H1 (cell line): ENCODE measurements at regions not wholly inside any gene's neighbourhood (a gene's known extent, or its start where the extent isn't known, plus 50 kb on each side); places are given as distances from the start of the nearest gene placed in this dataset.

ENCODE experiments used
- CTCF ChIA-PET: fragments of 300-600 bp; sonication (Branson Sonifier 250); formaldehyde crosslinking; loops from one replicate; lab custom pipeline; 2021; ENCODE audit not compliant: partially characterized antibody; lab: Charles Lee
- POLR2A ChIA-PET: fragments of 300-600 bp; sonication (Branson Sonifier 250); formaldehyde crosslinking; loops from one replicate; lab custom pipeline; 2021; ENCODE audit warnings: inconsistent platforms; ENCODE audit not compliant: partially characterized antibody; lab: Charles Lee
- DNase-seq, 2 experiments: peaks; one replicate each; pipeline versions ENCODE4 v3.0.0 to v3.0.0-alpha.2; 2010 to 2022; ENCODE audit warnings: low spot score in 2 of 2, low read depth in 1 of 2, mixed read lengths in 1 of 2
- FAIRE-seq: peaks from 2 replicates; lab custom pipeline; 2011; peaks lifted over from hg19 to GRCh38; lab: Jason Lieb, UNC
- H2AFZ ChIP-seq: 2 replicates; pipeline ENCODE4 v1.8.1; 2012; ENCODE audit warnings: low read length, inconsistent platforms
- H2AK5ac ChIP-seq: 2 replicates; pipeline ENCODE4 v1.6.1; 2013; ENCODE audit warnings: low read depth, low read length
- H2BK120ac ChIP-seq: replicated peaks from 2 replicates; pipeline ENCODE3; 2013; ENCODE audit warnings: low read depth, low read length, inconsistent platforms
- H2BK12ac ChIP-seq: 2 replicates; pipeline ENCODE4 v1.6.1; 2013; ENCODE audit warnings: low read depth, low read length
- H2BK15ac ChIP-seq: 2 replicates; pipeline ENCODE4 v1.6.1; 2013; ENCODE audit warnings: low read length
- H2BK20ac ChIP-seq: 2 replicates; pipeline ENCODE4 v1.6.1; 2013; ENCODE audit warnings: low read length
- H2BK5ac ChIP-seq: 2 replicates; pipeline ENCODE4 v1.6.1; 2013; ENCODE audit warnings: low read depth, low read length
- H3K14ac ChIP-seq: 2 replicates; pipeline ENCODE4 v1.6.1; 2013; ENCODE audit warnings: inconsistent platforms; ENCODE audit not compliant: insufficient read length
- H3K18ac ChIP-seq: 2 replicates; pipeline ENCODE4 v1.6.1; 2013; ENCODE audit warnings: low read length; ENCODE audit errors: extremely low read depth
- H3K23ac ChIP-seq: 2 replicates; pipeline ENCODE4 v1.6.1; 2013; ENCODE audit warnings: inconsistent platforms; ENCODE audit not compliant: insufficient read length
- H3K23me2 ChIP-seq: 2 replicates; pipeline ENCODE4 v1.6.1; 2013; ENCODE audit warnings: low read depth, low read length
- H3K27ac ChIP-seq: 2 replicates; pipeline ENCODE4 v1.6.1; 2011; ENCODE audit warnings: low read depth, low read length, inconsistent platforms
- H3K27me3 ChIP-seq, 4 experiments: replicated peaks in 1 of 4; 1 replicate in 1 of 4; 2 replicates in 3 of 4; pipeline versions ENCODE4 v1.6.1 to v1.8.1; 2011 to 2013; ENCODE audit warnings: low read length in 3 of 4, mild to moderate bottlenecking in 3 of 4, inconsistent platforms in 2 of 4, mixed read lengths in 2 of 4, moderate library complexity in 1 of 4; ENCODE audit not compliant: control insufficient read depth in 3 of 4, insufficient read depth in 3 of 4; ENCODE audit errors: extremely low read depth in 1 of 4
- H3K36me3 ChIP-seq, 4 experiments: 2 replicates each; pipeline versions ENCODE4 v1.6.1 to v1.8.1; 2011 to 2013; ENCODE audit warnings: mild to moderate bottlenecking in 4 of 4, low read length in 3 of 4, moderate library complexity in 2 of 4, control low read depth in 1 of 4, inconsistent platforms in 1 of 4; ENCODE audit not compliant: insufficient read depth in 4 of 4, control insufficient read depth in 2 of 4
- H3K4ac ChIP-seq: replicated peaks from 2 replicates; pipeline ENCODE3; 2013; ENCODE audit warnings: low read length, low read depth, mixed read lengths, inconsistent platforms; ENCODE audit not compliant: insufficient read length
- H3K4me1 ChIP-seq, 4 experiments: replicated peaks in 1 of 4; 1 replicate in 1 of 4; 2 replicates in 3 of 4; pipeline versions ENCODE4 v1.6.1 to v1.8.1; 2011 to 2013; ENCODE audit warnings: low read length in 3 of 4, inconsistent platforms in 2 of 4, mixed read lengths in 1 of 4; ENCODE audit not compliant: insufficient read depth in 4 of 4, control insufficient read depth in 3 of 4
- H3K4me2 ChIP-seq, 2 experiments: 2 replicates each; pipeline versions ENCODE4 v1.6.1 to v1.8.1; 2011 to 2013; ENCODE audit warnings: low read depth in 2 of 2, low read length in 2 of 2, control low read depth in 1 of 2, inconsistent platforms in 1 of 2, mild to moderate bottlenecking in 1 of 2; ENCODE audit not compliant: insufficient read depth in 1 of 2
- H3K4me3 ChIP-seq, 4 experiments: fragments of 200-600, 300-600 bp in 1 of 4; sonication (generic), shearing (Covaris generic), sonication (Bioruptor Twin) in 1 of 4; 2 replicates each; pipeline versions ENCODE4 v1.5.1 to v1.8.1; 2011 to 2016; ENCODE audit warnings: low read length in 4 of 4, low read depth in 3 of 4, control low read depth in 2 of 4, inconsistent platforms in 2 of 4, mild to moderate bottlenecking in 2 of 4, mixed read lengths in 1 of 4, moderate library complexity in 1 of 4; ENCODE audit not compliant: insufficient read depth in 2 of 4; ENCODE audit errors: extremely low read depth in 1 of 4
- H3K56ac ChIP-seq: replicated peaks from 2 replicates; pipeline ENCODE3; 2013; ENCODE audit warnings: low read depth, mild to moderate bottlenecking, mixed read lengths, low read length, inconsistent platforms; ENCODE audit not compliant: insufficient read length
- H3K79me1 ChIP-seq: 2 replicates; pipeline ENCODE4 v1.6.1; 2013; ENCODE audit warnings: low read depth, low read length, control low read depth
- H3K79me2 ChIP-seq, 2 experiments: 2 replicates each; pipeline versions ENCODE4 v1.6.1 to v1.8.1; 2012 to 2013; ENCODE audit warnings: low read length in 2 of 2, mild to moderate bottlenecking in 2 of 2, inconsistent platforms in 1 of 2; ENCODE audit not compliant: insufficient read depth in 2 of 2, control insufficient read depth in 1 of 2
- H3K9ac ChIP-seq, 4 experiments: replicated peaks in 1 of 4; 1 replicate in 1 of 4; 2 replicates in 3 of 4; pipeline versions ENCODE4 v1.6.1 to v1.8.1; 2011 to 2013; ENCODE audit warnings: low read depth in 3 of 4, low read length in 3 of 4, control low read depth in 2 of 4, mild to moderate bottlenecking in 2 of 4, moderate library complexity in 2 of 4, inconsistent platforms in 1 of 4; ENCODE audit errors: extremely low read depth in 1 of 4
- H3K9me3 ChIP-seq, 2 experiments: 2 replicates each; pipeline versions ENCODE4 v1.6.1 to v1.8.1; 2012 to 2013; ENCODE audit warnings: mild to moderate bottlenecking in 2 of 2, moderate library complexity in 2 of 2, control low read depth in 1 of 2, inconsistent platforms in 1 of 2, low read depth in 1 of 2, low read length in 1 of 2, mixed read lengths in 1 of 2; ENCODE audit not compliant: insufficient read depth in 2 of 2
- H4K20me1 ChIP-seq, 2 experiments: replicated peaks in 1 of 2; 2 replicates each; pipeline versions ENCODE3 to v1.8.1; 2011 to 2013; ENCODE audit warnings: inconsistent platforms in 2 of 2, low read length in 2 of 2, mild to moderate bottlenecking in 1 of 2; ENCODE audit not compliant: insufficient read depth in 2 of 2, control insufficient read depth in 1 of 2
- H4K5ac ChIP-seq: 2 replicates; pipeline ENCODE4 v1.6.1; 2013; ENCODE audit warnings: low read length, low read depth, mixed read lengths, inconsistent platforms; ENCODE audit not compliant: insufficient read length
- H4K8ac ChIP-seq: 2 replicates; pipeline ENCODE4 v1.8.0; 2013; ENCODE audit warnings: mild to moderate bottlenecking, moderate library complexity, low read length, inconsistent platforms; ENCODE audit not compliant: insufficient read depth; ENCODE audit errors: extremely low read depth
- H4K91ac ChIP-seq: replicated peaks from 2 replicates; pipeline ENCODE3; 2013; ENCODE audit warnings: low read length, mixed read lengths, inconsistent platforms; ENCODE audit not compliant: insufficient read length
- GTF2F1 ChIP-seq: IDR thresholded peaks from 2 replicates; pipeline ENCODE4 v1.6.1; 2012; ENCODE audit warnings: low read depth, low read length, improper control_type of control experiment, borderline replicate concordance
- NANOG ChIP-seq: IDR thresholded peaks from 2 replicates; pipeline ENCODE4 v1.6.1; 2011; ENCODE audit warnings: low read length, low read depth, mild to moderate bottlenecking, inconsistent platforms; ENCODE audit not compliant: insufficient read depth, poor library complexity, severe bottlenecking
- POU5F1 ChIP-seq: IDR thresholded peaks from 2 replicates; pipeline ENCODE4 v1.6.1; 2011; ENCODE audit warnings: low read depth, mild to moderate bottlenecking, low read length, moderate library complexity
- WGBS, 2 experiments: shearing (Covaris generic) in 1 of 2; methylation state at CpG; one replicate each; pipeline versions ENCODE4 v1.1.6 to v1.1.7; 2013 to 2015; ENCODE audit warnings: low lambda C conversion rate in 2 of 2, mixed read lengths in 2 of 2, inconsistent platforms in 1 of 2, low coverage in 1 of 2, missing lambda C conversion rate in 1 of 2; ENCODE audit not compliant: insufficient replicate concordance in 2 of 2, insufficient coverage in 1 of 2, insufficient read length in 1 of 2; ENCODE audit errors: extremely low coverage in 1 of 2, missing lambda C conversion rate in 1 of 2; 5-methylcytosine and 5-hydroxymethylcytosine counted together

DNA sequence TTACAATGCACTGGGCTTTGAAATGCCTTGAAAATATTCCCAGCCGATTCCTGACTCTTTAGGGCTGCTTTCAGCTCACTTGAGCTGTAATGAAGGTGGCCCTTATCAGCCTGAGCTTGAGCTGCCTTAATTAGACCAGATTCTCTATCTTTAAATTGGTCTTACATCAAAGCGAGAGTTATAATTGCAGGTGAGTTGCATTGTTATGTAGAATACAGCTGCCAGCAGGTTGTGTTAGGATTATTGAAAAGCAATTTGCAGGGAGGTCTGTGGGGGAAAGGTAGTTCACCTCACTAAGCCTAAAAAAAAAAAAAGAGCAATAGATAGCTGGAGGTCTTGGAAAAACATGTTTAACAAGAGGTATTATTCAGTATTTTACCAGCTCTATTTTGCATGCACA, 142.2 kb upstream of the HABP2 start:
- no peaks in the 10 kb centered on the region; a peak in 2 of 7 replicates for H3K27me3 ChIP-seq
- no peaks in the 10 kb centered on the region for H4K20me1 ChIP-seq
- WGBS, 2 experiments: 50% methylated on average over 2 of the region's 2 CpGs; no CpG with 5 or more reads in 1 of the 2 experiments
- H4K5ac ChIP-seq: no peak overlapping the region
- no peaks in the 10 kb centered on the region for H3K79me2 ChIP-seq
- H4K91ac ChIP-seq: no peak overlapping the region
- H3K23ac ChIP-seq: no peak overlapping the region
- ChIA-PET POLR2A (no interaction called here), CTCF (interaction anchor here (1.1 to 1.5 kb wide), 2 partner anchors 10 to 26 kb away, joined by 3 read pairs; no protein-coding TSS in a partner anchor)
- H4K8ac ChIP-seq: no peak overlapping the region
- no peak overlapping the region; a peak in 2 of 8 replicates for H3K4me3 ChIP-seq
- H3K9me3 ChIP-seq: no peaks in the 10 kb centered on the region
- H3K56ac ChIP-seq: no peak overlapping the region
- no peak overlapping the region for H2AK5ac ChIP-seq
- H3K4me2 ChIP-seq: peak overlapping the region; percentile 29 to 36; a peak in 3 of 4 replicates
- FAIRE-seq (no peak), DNase-seq (no peak)
- H2BK5ac ChIP-seq: no peak overlapping the region
- H3K79me1 ChIP-seq: no peaks in the 10 kb centered on the region
- no peak for TF ChIP-seq GTF2F1
- 0 out of 2 replicates have a peak, but pooled peaks have one; percentile 11 for TF ChIP-seq POU5F1
- peak; percentile 61 for TF ChIP-seq NANOG
- no peak overlapping the region for H3K18ac ChIP-seq
- H2BK120ac ChIP-seq: no peak overlapping the region
- peaks cover 8 to 17% (median 14%) of the 10 kb centered on the region in 4 experiments for H3K4me1 ChIP-seq
- H3K9ac ChIP-seq: no peak overlapping the region
- no peak overlapping the region for H3K27ac ChIP-seq
- no peak overlapping the region for H2BK12ac ChIP-seq
- 0 out of 2 replicates have a peak, but pooled peaks cover 2% of the 10 kb centered on the region for H3K23me2 ChIP-seq
- no peak overlapping the region for H2AFZ ChIP-seq
- H2BK20ac ChIP-seq: no peak overlapping the region
- H2BK15ac ChIP-seq: no peak overlapping the region
- H3K4ac ChIP-seq: no peak overlapping the region
- H3K36me3 ChIP-seq: no peaks in the 10 kb centered on the region
- no peak overlapping the region for H3K14ac ChIP-seq
